ENCODE measurements at regions not wholly inside any gene's neighbourhood (a gene's known extent, or its start where the extent isn't known, plus 50 kb on each side); places are given as distances from the start of the nearest gene placed in this dataset.

- DNase-seq (ENCODE audit: insufficient read length, low spot score, missing footprints) = no peak
- H4K20me1 ChIP-seq (ENCODE audit: insufficient read depth, low read length) = no peaks in the 10 kb centered on the region
- no peaks in the 10 kb centered on the region for H3K9me3 ChIP-seq (ENCODE audit: low read depth, low read length)
- no peaks in the 10 kb centered on the region for H3K27me3 ChIP-seq (ENCODE audit: insufficient read depth, low read length)
- no peaks in the 10 kb centered on the region for H3K4me1 ChIP-seq (ENCODE audit: insufficient read depth, low read length)
- H3K79me2 ChIP-seq (ENCODE audit: insufficient read depth, low read length) = no peaks in the 10 kb centered on the region
- no peak overlapping the region for H3K4me3 ChIP-seq (ENCODE audit: insufficient read depth, low read length)
- TF ChIP-seq CTCF (IDR thresholded peaks at IDR 0.05; ENCODE audit: extremely low read depth, low read depth, low read length) = no peak
- H3K36me3 ChIP-seq (ENCODE audit: insufficient read depth, low read length) = no peaks in the 10 kb centered on the region
- no peak overlapping the region for H2AFZ ChIP-seq (ENCODE audit: low read length)
- H3K27ac ChIP-seq (ENCODE audit: low read depth, low read length) = no peak overlapping the region
- no peak overlapping the region for H3K4me2 ChIP-seq (ENCODE audit: insufficient read depth, low read length)
Measured at GRCh38 chr5:124436294-124436693, 310.1 kb downstream of the ZNF608 start.

GRCh38 chr5:124433170-124433569 is 313.3 kb downstream of the ZNF608 start:
- H3K4me1 ChIP-seq (ENCODE audit: insufficient read depth, low read length) = no peaks in the 10 kb centered on the region
- no peaks in the 10 kb centered on the region for H3K79me2 ChIP-seq (ENCODE audit: insufficient read depth, low read length)
- H3K36me3 ChIP-seq (ENCODE audit: insufficient read depth, low read length) = no peaks in the 10 kb centered on the region
- no peaks in the 10 kb centered on the region for H3K27me3 ChIP-seq (ENCODE audit: insufficient read depth, low read length)
- no peak overlapping the region for H3K4me2 ChIP-seq (ENCODE audit: insufficient read depth, low read length)
- TF ChIP-seq CTCF (IDR thresholded peaks at IDR 0.05; ENCODE audit: extremely low read depth, low read depth, low read length) = no peak
- no peak overlapping the region for H2AFZ ChIP-seq (ENCODE audit: low read length)
- no peaks in the 10 kb centered on the region for H4K20me1 ChIP-seq (ENCODE audit: insufficient read depth, low read length)
- H3K9me3 ChIP-seq (ENCODE audit: low read depth, low read length) = no peaks in the 10 kb centered on the region
- no peak for DNase-seq (ENCODE audit: insufficient read length, low spot score, missing footprints)
- no peak overlapping the region for H3K27ac ChIP-seq (ENCODE audit: low read depth, low read length)
- H3K4me3 ChIP-seq (ENCODE audit: insufficient read depth, low read length) = no peak overlapping the region

GRCh38 chr5:124421584-124421983 is 324.9 kb downstream of the ZNF608 start:
- Histone ChIP-seq H3K36me3 (ENCODE audit: insufficient read depth, low read length) (no peaks in the 10 kb centered on the region), H3K27ac (ENCODE audit: low read depth, low read length) (no peak overlapping the region), H4K20me1 (ENCODE audit: insufficient read depth, low read length) (no peaks in the 10 kb centered on the region), H3K79me2 (ENCODE audit: insufficient read depth, low read length) (no peaks in the 10 kb centered on the region), H3K4me3 (ENCODE audit: insufficient read depth, low read length) (no peak overlapping the region), H3K4me1 (ENCODE audit: insufficient read depth, low read length) (no peaks in the 10 kb centered on the region), H3K9me3 (ENCODE audit: low read depth, low read length) (no peaks in the 10 kb centered on the region), H3K4me2 (ENCODE audit: insufficient read depth, low read length) (no peak overlapping the region), H2AFZ (ENCODE audit: low read length) (no peak overlapping the region), H3K27me3 (ENCODE audit: insufficient read depth, low read length) (no peaks in the 10 kb centered on the region)
- DNase-seq (ENCODE audit: insufficient read length, low spot score, missing footprints) = no peak
- no peak for TF ChIP-seq CTCF (IDR thresholded peaks at IDR 0.05; ENCODE audit: extremely low read depth, low read depth, low read length)

GRCh38 chr5:124420952-124421351 is 325.5 kb downstream of the ZNF608 start:
- Histone ChIP-seq H3K36me3 (ENCODE audit: insufficient read depth, low read length) (no peaks in the 10 kb centered on the region), H4K20me1 (ENCODE audit: insufficient read depth, low read length) (no peaks in the 10 kb centered on the region), H3K4me3 (ENCODE audit: insufficient read depth, low read length) (no peak overlapping the region), H3K27me3 (ENCODE audit: insufficient read depth, low read length) (no peaks in the 10 kb centered on the region), H3K4me2 (ENCODE audit: insufficient read depth, low read length) (no peak overlapping the region), H2AFZ (ENCODE audit: low read length) (no peak overlapping the region), H3K27ac (ENCODE audit: low read depth, low read length) (no peak overlapping the region), H3K4me1 (ENCODE audit: insufficient read depth, low read length) (no peaks in the 10 kb centered on the region), H3K9me3 (ENCODE audit: low read depth, low read length) (no peaks in the 10 kb centered on the region), H3K79me2 (ENCODE audit: insufficient read depth, low read length) (no peaks in the 10 kb centered on the region)
- no peak for TF ChIP-seq CTCF (IDR thresholded peaks at IDR 0.05; ENCODE audit: extremely low read depth, low read depth, low read length)
- DNase-seq (ENCODE audit: insufficient read length, low spot score, missing footprints) = no peak
